Glutamatergic neuron (in vitro differentiated cells): ENCODE measurements at regions not wholly inside any gene's neighbourhood (a gene's known extent, or its start where the extent isn't known, plus 50 kb on each side); places are given as distances from the start of the nearest gene placed in this dataset.

Experiments used
- DNase-seq: peaks from one replicate; pipeline ENCODE4 v3.0.0; 2022
- H3K27ac Mint-ChIP-seq: one replicate; pipeline ENCODE4 v1.8.0; 2020; ENCODE audit warnings: mild to moderate bottlenecking, mixed read lengths, inconsistent platforms; ENCODE audit not compliant: unreplicated experiment
- H3K27me3 Mint-ChIP-seq: one replicate; pipeline ENCODE4 v1.8.0; 2020; ENCODE audit warnings: mild to moderate bottlenecking, moderate library complexity, mixed read lengths, inconsistent platforms; ENCODE audit not compliant: unreplicated experiment
- H3K36me3 Mint-ChIP-seq: one replicate; pipeline ENCODE4 v1.8.0; 2020; ENCODE audit warnings: mild to moderate bottlenecking, mixed read lengths, inconsistent platforms; ENCODE audit not compliant: unreplicated experiment
- H3K4me1 Mint-ChIP-seq: one replicate; pipeline ENCODE4 v1.8.0; 2020; ENCODE audit warnings: mild to moderate bottlenecking, low read depth, mixed read lengths, inconsistent platforms; ENCODE audit not compliant: unreplicated experiment
- H3K4me3 Mint-ChIP-seq: one replicate; pipeline ENCODE4 v1.8.0; 2020; ENCODE audit warnings: mild to moderate bottlenecking, mixed read lengths, inconsistent platforms; ENCODE audit not compliant: unreplicated experiment
- H3K9me3 Mint-ChIP-seq: one replicate; pipeline ENCODE4 v1.8.0; 2020; ENCODE audit warnings: mild to moderate bottlenecking, moderate library complexity, mixed read lengths, inconsistent platforms; ENCODE audit not compliant: unreplicated experiment
- CTCF ChIP-seq: fragments of 200-600 bp; sonication (generic); IDR thresholded peaks from one replicate; pipeline ENCODE4 v1.5.0; 2021; ENCODE audit not compliant: partially characterized antibody, unreplicated experiment

GRCh38 chr14:54342806-54343205 lies 54.0 kb upstream of the CDKN3 start:
- Mint-ChIP-seq H3K27me3 (no peaks in the 10 kb centered on the region), H3K27ac (no peak overlapping the region), H3K36me3 (no peaks in the 10 kb centered on the region), H3K9me3 (no peaks in the 10 kb centered on the region), H3K4me3 (no peak overlapping the region), H3K4me1 (peaks cover 11% of the 10 kb centered on the region)
- no peak for DNase-seq
- TF ChIP-seq CTCF, result no peak

- no peaks in the 10 kb centered on the region for H3K36me3 Mint-ChIP-seq
- peaks cover 2% of the 10 kb centered on the region for H3K9me3 Mint-ChIP-seq
- DNase-seq, result no peak
- no peaks in the 10 kb centered on the region for H3K27me3 Mint-ChIP-seq
- no peak overlapping the region for H3K27ac Mint-ChIP-seq
- no peak overlapping the region for H3K4me3 Mint-ChIP-seq
- TF ChIP-seq CTCF, result no peak
- H3K4me1 Mint-ChIP-seq, result peaks cover 13% of the 10 kb centered on the region
Observed at GRCh38 chr14:54343272-54344121, 53.3 kb upstream of the CDKN3 start.

- DNase-seq, result no peak
- no peak for TF ChIP-seq CTCF
- Mint-ChIP-seq H3K9me3 (peaks cover 2% of the 10 kb centered on the region), H3K4me3 (peak overlapping the region; percentile 30), H3K27ac (no peak overlapping the region), H3K4me1 (peaks cover 14% of the 10 kb centered on the region), H3K27me3 (peaks cover 2% of the 10 kb centered on the region), H3K36me3 (no peaks in the 10 kb centered on the region)
Observed at GRCh38 chr14:54344445-54344844, 52.4 kb upstream of the CDKN3 start.

- no peak overlapping the region for H3K27ac Mint-ChIP-seq
- no peak overlapping the region for H3K4me3 Mint-ChIP-seq
- DNase-seq, result no peak
- H3K27me3 Mint-ChIP-seq, result peaks cover 2% of the 10 kb centered on the region
- peaks cover 14% of the 10 kb centered on the region for H3K4me1 Mint-ChIP-seq
- TF ChIP-seq CTCF, result no peak
- peaks cover 2% of the 10 kb centered on the region for H3K9me3 Mint-ChIP-seq
- no peaks in the 10 kb centered on the region for H3K36me3 Mint-ChIP-seq
Observed at GRCh38 chr14:54346257-54346656, 50.5 kb upstream of the CDKN3 start.
